Neutrophil (primary cell): ENCODE measurements at regions not wholly inside any gene's neighbourhood (a gene's known extent, or its start where the extent isn't known, plus 50 kb on each side); places are given as distances from the start of the nearest gene placed in this dataset.
A peak's percentile ranks its signal among the peaks of the same experiment; 100 is the strongest.
"Not testable (repeated sequence)": the region's sequence is repeated elsewhere in the genome, so short reads cannot be mapped to it uniquely, and the experiment has no call there.

Experiments
- H3K27ac ChIP-seq: fragments of 200-600 bp; sonication (generic); 2 replicates; pipeline ENCODE4 v1.5.1; 2016; ENCODE audit warnings: mild to moderate bottlenecking, moderate library complexity
- H3K27me3 ChIP-seq: fragments of 200-600 bp; sonication (generic); 2 replicates; pipeline ENCODE4 v1.6.0; 2016; ENCODE audit warnings: mild to moderate bottlenecking
- H3K36me3 ChIP-seq: fragments of 200-600 bp; sonication (generic); 2 replicates; pipeline ENCODE4 v1.5.1; 2017
- H3K4me1 ChIP-seq, 2 experiments: fragments of 200-600 bp in 1 of 2; sonication (generic) in 1 of 2; 1 replicate in 1 of 2; 2 replicates in 1 of 2; pipeline versions ENCODE4 v1.5.1 to v1.6.1; 2013 to 2016; ENCODE audit warnings: low read depth in 1 of 2, low read length in 1 of 2, mild to moderate bottlenecking in 1 of 2, moderate library complexity in 1 of 2; ENCODE audit not compliant: control insufficient read depth in 1 of 2, insufficient read depth in 1 of 2
- H3K4me3 ChIP-seq, 2 experiments: fragments of 200-600 bp in 1 of 2; sonication (generic) in 1 of 2; 1 replicate in 1 of 2; 2 replicates in 1 of 2; pipeline ENCODE4 v1.5.1; 2013 to 2016; ENCODE audit warnings: low read depth in 1 of 2, low read length in 1 of 2, mild to moderate bottlenecking in 1 of 2, moderate library complexity in 1 of 2
- H3K9me3 ChIP-seq: fragments of 200-600 bp; sonication (generic); 2 replicates; pipeline ENCODE4 v1.5.1; 2016
- CTCF ChIP-seq: fragments of 200-600 bp; sonication (generic); IDR thresholded peaks from 2 replicates; pipeline ENCODE4 v1.5.1; 2016; ENCODE audit warnings: antibody characterized with exemption

DNA sequence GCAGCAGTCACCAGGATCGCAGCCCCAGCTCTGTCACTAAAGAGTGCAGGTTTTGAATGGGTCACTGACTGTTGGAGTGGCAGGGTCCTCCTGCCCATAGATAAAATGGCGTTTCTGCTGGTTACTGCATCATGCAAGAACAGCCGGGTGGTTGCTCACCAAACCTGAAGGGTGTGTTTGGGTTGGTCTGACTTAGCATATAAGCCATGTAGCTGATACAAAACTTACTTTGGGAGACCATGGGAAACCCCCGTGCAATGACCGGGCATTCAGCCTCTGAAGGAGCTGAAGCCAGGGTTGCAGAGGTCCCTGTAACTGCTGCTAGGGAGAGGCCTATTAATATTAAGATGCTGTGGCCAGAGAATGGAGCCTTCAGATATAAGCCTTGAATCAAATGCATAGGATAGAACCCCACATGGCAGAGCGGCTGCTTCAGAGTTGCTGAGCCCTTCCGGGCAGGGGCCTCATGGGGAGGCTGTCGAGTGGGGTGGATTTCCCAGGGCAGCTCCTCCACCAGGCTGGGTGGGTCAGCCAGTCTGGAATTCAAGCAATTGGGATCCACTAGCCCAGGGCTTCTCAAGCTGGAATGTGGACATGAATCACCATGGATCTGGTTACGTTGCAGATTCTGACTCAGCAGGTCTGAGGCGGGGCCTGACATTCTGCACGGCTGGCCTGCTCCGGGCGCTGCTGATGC, 70.9 kb upstream of the CTBP2 start:
- H3K27ac ChIP-seq, result no peak overlapping the region

GRCh38 chr10:125230251-125230650, 69.9 kb upstream of the CTBP2 start:
- Histone ChIP-seq H3K36me3 (no peaks in the 10 kb centered on the region), H3K4me1 (no peaks in the 10 kb centered on the region), H3K27me3 (no peaks in the 10 kb centered on the region), H3K27ac (no peak overlapping the region), H3K9me3 (peaks cover 5% of the 10 kb centered on the region), H3K4me3 (no peak overlapping the region)
- TF ChIP-seq CTCF, result no peak

More for the DNA sequence above, 70.9 kb upstream of the CTBP2 start:
- Histone ChIP-seq H3K9me3 (peaks cover 5% of the 10 kb centered on the region), H3K4me1 (no peaks in the 10 kb centered on the region), H3K36me3 (no peaks in the 10 kb centered on the region), H3K4me3 (no peak overlapping the region), H3K27me3 (no peaks in the 10 kb centered on the region)
- no peak for TF ChIP-seq CTCF

- H3K36me3 ChIP-seq, H3K4me3 ChIP-seq, H3K4me1 ChIP-seq, H3K27me3 ChIP-seq, H3K9me3 ChIP-seq: not testable (repeated sequence)
- peak overlapping the region; percentile 15 for H3K27ac ChIP-seq
Observed at GRCh38 chr10:125228245-125228940, 68.0 kb upstream of the CTBP2 start.

DNA sequence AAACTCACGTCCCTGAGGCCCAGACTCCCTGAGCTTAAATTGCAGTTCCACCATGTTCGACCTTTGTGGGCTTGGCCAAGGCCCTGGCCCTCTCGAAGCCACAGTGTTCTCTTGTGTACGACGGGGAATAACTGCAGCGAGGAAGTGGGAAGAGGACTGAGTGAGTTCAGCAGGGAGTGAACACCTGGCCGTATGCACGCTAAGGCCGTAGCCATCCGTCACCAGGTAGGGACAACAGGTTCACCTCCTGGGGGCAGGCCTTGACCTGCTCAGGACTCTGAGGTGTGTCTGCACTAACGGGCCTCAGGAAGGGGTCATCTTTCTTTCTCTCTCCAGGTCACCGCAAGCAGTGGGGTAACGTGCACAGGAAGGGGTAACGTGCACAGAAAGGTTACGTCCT, 67.2 kb upstream of the CTBP2 start:
- H3K27ac ChIP-seq, result no peak overlapping the region
- no peak overlapping the region for H3K4me3 ChIP-seq
- peaks cover 5% of the 10 kb centered on the region for H3K9me3 ChIP-seq
- no peaks in the 10 kb centered on the region for H3K36me3 ChIP-seq
- no peaks in the 10 kb centered on the region for H3K4me1 ChIP-seq
- no peaks in the 10 kb centered on the region for H3K27me3 ChIP-seq
- no peak for TF ChIP-seq CTCF

GRCh38 chr10:125226823-125227222, 66.5 kb upstream of the CTBP2 start:
- peaks cover 2% of the 10 kb centered on the region for H3K27me3 ChIP-seq
- no peaks in the 10 kb centered on the region for H3K4me1 ChIP-seq
- H3K27ac ChIP-seq, result no peak overlapping the region
- peaks cover 5% of the 10 kb centered on the region for H3K9me3 ChIP-seq
- H3K4me3 ChIP-seq, result no peak overlapping the region
- no peak for TF ChIP-seq CTCF
- no peaks in the 10 kb centered on the region for H3K36me3 ChIP-seq

GRCh38 chr10:125226005-125226404, 65.6 kb upstream of the CTBP2 start:
- no peak for TF ChIP-seq CTCF
- H3K27me3 ChIP-seq, result peaks cover 10% of the 10 kb centered on the region
- H3K9me3 ChIP-seq, result peaks cover 5% of the 10 kb centered on the region
- H3K4me1 ChIP-seq, result no peaks in the 10 kb centered on the region
- H3K27ac ChIP-seq, result no peak overlapping the region
- no peak overlapping the region for H3K4me3 ChIP-seq
- no peaks in the 10 kb centered on the region for H3K36me3 ChIP-seq
